ENCODE measurements at regions not wholly inside any gene's neighbourhood (a gene's known extent, or its start where the extent isn't known, plus 50 kb on each side); places are given as distances from the start of the nearest gene placed in this dataset.

DNA sequence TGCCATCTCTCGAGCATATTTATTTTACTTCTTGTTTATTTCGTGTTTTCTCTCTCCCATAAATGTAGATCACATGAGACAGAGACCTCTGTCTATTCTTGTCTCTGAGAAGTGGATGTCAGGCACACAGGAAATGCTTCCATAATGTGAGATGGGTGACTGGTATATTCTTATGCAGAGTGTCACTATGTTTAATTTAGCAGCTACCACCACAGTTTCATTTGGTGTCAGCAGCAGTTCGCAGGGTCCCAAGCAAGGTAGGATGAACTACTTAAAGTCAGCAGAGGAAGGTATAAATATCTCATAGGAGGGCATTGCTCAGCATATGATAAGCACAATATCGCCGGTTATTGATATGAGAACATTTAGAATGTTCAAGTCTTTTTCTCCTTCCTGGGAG lies 180.9 kb upstream of the CNTN1 start:
- DNase-seq (ENCODE audit: low spot score): no peak
- H3K36me3 Mint-ChIP-seq (ENCODE audit: low read depth): no peaks in the 10 kb centered on the region
- Histone ChIP-seq H3K36me3 (ENCODE audit: insufficient read depth) (no peaks in the 10 kb centered on the region), H2AFZ (no peak overlapping the region), H4K20me1 (replicated peaks; ENCODE audit: insufficient read depth) (no peaks in the 10 kb centered on the region), H3K4me3 (no peak overlapping the region), H3K27ac (ENCODE audit: low read depth) (no peak overlapping the region), H3K27me3 (ENCODE audit: insufficient read depth) (no peaks in the 10 kb centered on the region), H3K4me2 (no peak overlapping the region), H3F3A (replicated peaks; ENCODE audit: low read depth) (no peaks in the 10 kb centered on the region), H3K79me2 (replicated peaks; ENCODE audit: insufficient read depth) (no peaks in the 10 kb centered on the region), H3K9me2 (ENCODE audit: insufficient read depth) (0 out of 2 replicates have a peak, but pooled peaks cover 3% of the 10 kb centered on the region), H3K4me1 (ENCODE audit: insufficient read depth) (no peaks in the 10 kb centered on the region)
- no peaks in the 10 kb centered on the region for H3K9me3 Mint-ChIP-seq
- H3K27me3 Mint-ChIP-seq (ENCODE audit: insufficient read depth, low read depth, poor library complexity): no peaks in the 10 kb centered on the region
- no peak overlapping the region for H3K27ac Mint-ChIP-seq
- ATAC-seq: no peak
- no peak for TF ChIP-seq JUNB (IDR thresholded peaks at IDR 0.05; ENCODE audit: unreplicated experiment)
- TF ChIP-seq CREB1 (CRISPR knock-in tag; IDR thresholded peaks at IDR 0.05; ENCODE audit: low read depth): no peak
- TF ChIP-seq, protein P1, sequence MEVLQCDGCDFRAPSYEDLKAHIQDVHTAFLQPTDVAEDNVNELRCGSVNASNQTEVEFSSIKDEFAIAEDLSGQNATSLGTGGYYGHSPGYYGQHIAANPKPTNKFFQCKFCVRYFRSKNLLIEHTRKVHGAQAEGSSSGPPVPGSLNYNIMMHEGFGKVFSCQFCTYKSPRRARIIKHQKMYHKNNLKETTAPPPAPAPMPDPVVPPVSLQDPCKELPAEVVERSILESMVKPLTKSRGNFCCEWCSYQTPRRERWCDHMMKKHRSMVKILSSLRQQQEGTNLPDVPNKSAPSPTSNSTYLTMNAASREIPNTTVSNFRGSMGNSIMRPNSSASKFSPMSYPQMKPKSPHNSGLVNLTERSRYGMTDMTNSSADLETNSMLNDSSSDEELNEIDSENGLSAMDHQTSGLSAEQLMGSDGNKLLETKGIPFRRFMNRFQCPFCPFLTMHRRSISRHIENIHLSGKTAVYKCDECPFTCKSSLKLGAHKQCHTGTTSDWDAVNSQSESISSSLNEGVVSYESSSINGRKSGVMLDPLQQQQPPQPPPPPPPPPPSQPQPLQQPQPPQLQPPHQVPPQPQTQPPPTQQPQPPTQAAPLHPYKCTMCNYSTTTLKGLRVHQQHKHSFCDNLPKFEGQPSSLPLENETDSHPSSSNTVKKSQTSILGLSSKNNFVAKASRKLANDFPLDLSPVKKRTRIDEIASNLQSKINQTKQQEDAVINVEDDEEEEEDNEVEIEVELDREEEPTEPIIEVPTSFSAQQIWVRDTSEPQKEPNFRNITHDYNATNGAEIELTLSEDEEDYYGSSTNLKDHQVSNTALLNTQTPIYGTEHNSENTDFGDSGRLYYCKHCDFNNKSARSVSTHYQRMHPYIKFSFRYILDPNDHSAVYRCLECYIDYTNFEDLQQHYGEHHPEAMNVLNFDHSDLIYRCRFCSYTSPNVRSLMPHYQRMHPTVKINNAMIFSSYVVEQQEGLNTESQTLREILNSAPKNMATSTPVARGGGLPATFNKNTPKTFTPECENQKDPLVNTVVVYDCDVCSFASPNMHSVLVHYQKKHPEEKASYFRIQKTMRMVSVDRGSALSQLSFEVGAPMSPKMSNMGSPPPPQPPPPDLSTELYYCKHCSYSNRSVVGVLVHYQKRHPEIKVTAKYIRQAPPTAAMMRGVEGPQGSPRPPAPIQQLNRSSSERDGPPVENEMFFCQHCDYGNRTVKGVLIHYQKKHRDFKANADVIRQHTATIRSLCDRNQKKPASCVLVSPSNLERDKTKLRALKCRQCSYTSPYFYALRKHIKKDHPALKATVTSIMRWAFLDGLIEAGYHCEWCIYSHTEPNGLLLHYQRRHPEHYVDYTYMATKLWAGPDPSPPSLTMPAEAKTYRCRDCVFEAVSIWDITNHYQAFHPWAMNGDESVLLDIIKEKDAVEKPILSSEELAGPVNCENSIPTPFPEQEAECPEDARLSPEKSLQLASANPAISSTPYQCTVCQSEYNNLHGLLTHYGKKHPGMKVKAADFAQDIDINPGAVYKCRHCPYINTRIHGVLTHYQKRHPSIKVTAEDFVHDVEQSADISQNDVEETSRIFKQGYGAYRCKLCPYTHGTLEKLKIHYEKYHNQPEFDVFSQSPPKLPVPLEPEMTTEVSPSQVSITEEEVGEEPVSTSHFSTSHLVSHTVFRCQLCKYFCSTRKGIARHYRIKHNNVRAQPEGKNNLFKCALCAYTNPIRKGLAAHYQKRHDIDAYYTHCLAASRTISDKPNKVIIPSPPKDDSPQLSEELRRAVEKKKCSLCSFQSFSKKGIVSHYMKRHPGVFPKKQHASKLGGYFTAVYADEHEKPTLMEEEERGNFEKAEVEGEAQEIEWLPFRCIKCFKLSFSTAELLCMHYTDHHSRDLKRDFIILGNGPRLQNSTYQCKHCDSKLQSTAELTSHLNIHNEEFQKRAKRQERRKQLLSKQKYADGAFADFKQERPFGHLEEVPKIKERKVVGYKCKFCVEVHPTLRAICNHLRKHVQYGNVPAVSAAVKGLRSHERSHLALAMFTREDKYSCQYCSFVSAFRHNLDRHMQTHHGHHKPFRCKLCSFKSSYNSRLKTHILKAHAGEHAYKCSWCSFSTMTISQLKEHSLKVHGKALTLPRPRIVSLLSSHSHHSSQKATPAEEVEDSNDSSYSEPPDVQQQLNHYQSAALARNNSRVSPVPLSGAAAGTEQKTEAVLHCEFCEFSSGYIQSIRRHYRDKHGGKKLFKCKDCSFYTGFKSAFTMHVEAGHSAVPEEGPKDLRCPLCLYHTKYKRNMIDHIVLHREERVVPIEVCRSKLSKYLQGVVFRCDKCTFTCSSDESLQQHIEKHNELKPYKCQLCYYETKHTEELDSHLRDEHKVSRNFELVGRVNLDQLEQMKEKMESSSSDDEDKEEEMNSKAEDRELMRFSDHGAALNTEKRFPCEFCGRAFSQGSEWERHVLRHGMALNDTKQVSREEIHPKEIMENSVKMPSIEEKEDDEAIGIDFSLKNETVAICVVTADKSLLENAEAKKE (CRISPR knock-in tag; IDR thresholded peaks at IDR 0.05): no peak
- TF ChIP-seq, protein P2, sequence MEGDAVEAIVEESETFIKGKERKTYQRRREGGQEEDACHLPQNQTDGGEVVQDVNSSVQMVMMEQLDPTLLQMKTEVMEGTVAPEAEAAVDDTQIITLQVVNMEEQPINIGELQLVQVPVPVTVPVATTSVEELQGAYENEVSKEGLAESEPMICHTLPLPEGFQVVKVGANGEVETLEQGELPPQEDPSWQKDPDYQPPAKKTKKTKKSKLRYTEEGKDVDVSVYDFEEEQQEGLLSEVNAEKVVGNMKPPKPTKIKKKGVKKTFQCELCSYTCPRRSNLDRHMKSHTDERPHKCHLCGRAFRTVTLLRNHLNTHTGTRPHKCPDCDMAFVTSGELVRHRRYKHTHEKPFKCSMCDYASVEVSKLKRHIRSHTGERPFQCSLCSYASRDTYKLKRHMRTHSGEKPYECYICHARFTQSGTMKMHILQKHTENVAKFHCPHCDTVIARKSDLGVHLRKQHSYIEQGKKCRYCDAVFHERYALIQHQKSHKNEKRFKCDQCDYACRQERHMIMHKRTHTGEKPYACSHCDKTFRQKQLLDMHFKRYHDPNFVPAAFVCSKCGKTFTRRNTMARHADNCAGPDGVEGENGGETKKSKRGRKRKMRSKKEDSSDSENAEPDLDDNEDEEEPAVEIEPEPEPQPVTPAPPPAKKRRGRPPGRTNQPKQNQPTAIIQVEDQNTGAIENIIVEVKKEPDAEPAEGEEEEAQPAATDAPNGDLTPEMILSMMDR (conservative IDR thresholded peaks at IDR 0.05; ENCODE audit: low read depth in 2 of 2): no peak
- TF ChIP-seq, protein P3, sequence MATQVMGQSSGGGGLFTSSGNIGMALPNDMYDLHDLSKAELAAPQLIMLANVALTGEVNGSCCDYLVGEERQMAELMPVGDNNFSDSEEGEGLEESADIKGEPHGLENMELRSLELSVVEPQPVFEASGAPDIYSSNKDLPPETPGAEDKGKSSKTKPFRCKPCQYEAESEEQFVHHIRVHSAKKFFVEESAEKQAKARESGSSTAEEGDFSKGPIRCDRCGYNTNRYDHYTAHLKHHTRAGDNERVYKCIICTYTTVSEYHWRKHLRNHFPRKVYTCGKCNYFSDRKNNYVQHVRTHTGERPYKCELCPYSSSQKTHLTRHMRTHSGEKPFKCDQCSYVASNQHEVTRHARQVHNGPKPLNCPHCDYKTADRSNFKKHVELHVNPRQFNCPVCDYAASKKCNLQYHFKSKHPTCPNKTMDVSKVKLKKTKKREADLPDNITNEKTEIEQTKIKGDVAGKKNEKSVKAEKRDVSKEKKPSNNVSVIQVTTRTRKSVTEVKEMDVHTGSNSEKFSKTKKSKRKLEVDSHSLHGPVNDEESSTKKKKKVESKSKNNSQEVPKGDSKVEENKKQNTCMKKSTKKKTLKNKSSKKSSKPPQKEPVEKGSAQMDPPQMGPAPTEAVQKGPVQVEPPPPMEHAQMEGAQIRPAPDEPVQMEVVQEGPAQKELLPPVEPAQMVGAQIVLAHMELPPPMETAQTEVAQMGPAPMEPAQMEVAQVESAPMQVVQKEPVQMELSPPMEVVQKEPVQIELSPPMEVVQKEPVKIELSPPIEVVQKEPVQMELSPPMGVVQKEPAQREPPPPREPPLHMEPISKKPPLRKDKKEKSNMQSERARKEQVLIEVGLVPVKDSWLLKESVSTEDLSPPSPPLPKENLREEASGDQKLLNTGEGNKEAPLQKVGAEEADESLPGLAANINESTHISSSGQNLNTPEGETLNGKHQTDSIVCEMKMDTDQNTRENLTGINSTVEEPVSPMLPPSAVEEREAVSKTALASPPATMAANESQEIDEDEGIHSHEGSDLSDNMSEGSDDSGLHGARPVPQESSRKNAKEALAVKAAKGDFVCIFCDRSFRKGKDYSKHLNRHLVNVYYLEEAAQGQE (IDR thresholded peaks at IDR 0.05; ENCODE audit: unreplicated experiment): no peak
- TF ChIP-seq POLR2AphosphoS5 (IDR thresholded peaks at IDR 0.05; ENCODE audit: low read depth): no peak
- peaks cover 2% of the 10 kb centered on the region; the same call in 2 of the 3 replicates for H3K4me1 Mint-ChIP-seq
- no peak overlapping the region for H3K4me3 Mint-ChIP-seq

All from GM23338 (cell line).